ENCODE measurements at regions not wholly inside any gene's neighbourhood (a gene's known extent, or its start where the extent isn't known, plus 50 kb on each side); places are given as distances from the start of the nearest gene placed in this dataset.

GRCh38 chr10:63064706-63065105 lies 68.4 kb upstream of the NRBF2 start:
- Histone ChIP-seq H3K27me3 (ENCODE audit: control insufficient read depth, insufficient read depth, low read length) (no peaks in the 10 kb centered on the region), H3K4me3 (ENCODE audit: low read depth, low read length) (no peak overlapping the region), H3K36me3 (ENCODE audit: control insufficient read depth, insufficient read depth, low read length) (no peaks in the 10 kb centered on the region)
- TF ChIP-seq CTCF (IDR thresholded peaks at IDR 0.05; ENCODE audit: insufficient read depth, low read length, poor library complexity, severe bottlenecking) = no peak
- DNase-seq (ENCODE audit: low read depth) = no peak

GRCh38 chr10:63058236-63058635 lies 74.9 kb upstream of the NRBF2 start:
- Histone ChIP-seq H3K27me3 (ENCODE audit: control insufficient read depth, insufficient read depth, low read length) (no peaks in the 10 kb centered on the region), H3K36me3 (ENCODE audit: control insufficient read depth, insufficient read depth, low read length) (no peaks in the 10 kb centered on the region), H3K4me3 (ENCODE audit: low read depth, low read length) (no peak overlapping the region)
- no peak for DNase-seq (ENCODE audit: low read depth)
- TF ChIP-seq CTCF (IDR thresholded peaks at IDR 0.05; ENCODE audit: insufficient read depth, low read length, poor library complexity, severe bottlenecking) = no peak

- no peak for DNase-seq (ENCODE audit: low read depth)
- no peak overlapping the region for H3K4me3 ChIP-seq (ENCODE audit: low read depth, low read length)
- H3K36me3 ChIP-seq (ENCODE audit: control insufficient read depth, insufficient read depth, low read length) = no peaks in the 10 kb centered on the region
- no peak for TF ChIP-seq CTCF (IDR thresholded peaks at IDR 0.05; ENCODE audit: insufficient read depth, low read length, poor library complexity, severe bottlenecking)
- H3K27me3 ChIP-seq (ENCODE audit: control insufficient read depth, insufficient read depth, low read length) = no peaks in the 10 kb centered on the region
Measured at GRCh38 chr10:63057509-63057908, 75.6 kb upstream of the NRBF2 start.

GRCh38 chr10:63055705-63056104 lies 77.4 kb upstream of the NRBF2 start:
- no peaks in the 10 kb centered on the region for H3K36me3 ChIP-seq (ENCODE audit: control insufficient read depth, insufficient read depth, low read length)
- no peaks in the 10 kb centered on the region for H3K27me3 ChIP-seq (ENCODE audit: control insufficient read depth, insufficient read depth, low read length)
- no peak for DNase-seq (ENCODE audit: low read depth)
- no peak overlapping the region for H3K4me3 ChIP-seq (ENCODE audit: low read depth, low read length)
- TF ChIP-seq CTCF (IDR thresholded peaks at IDR 0.05; ENCODE audit: insufficient read depth, low read length, poor library complexity, severe bottlenecking) = no peak

GRCh38 chr10:63054889-63055611 lies 78.1 kb upstream of the NRBF2 start:
- no peak for DNase-seq (ENCODE audit: low read depth)
- no peaks in the 10 kb centered on the region for H3K36me3 ChIP-seq (ENCODE audit: control insufficient read depth, insufficient read depth, low read length)
- H3K4me3 ChIP-seq (ENCODE audit: low read depth, low read length) = no peak overlapping the region
- no peak for TF ChIP-seq CTCF (IDR thresholded peaks at IDR 0.05; ENCODE audit: insufficient read depth, low read length, poor library complexity, severe bottlenecking)
- no peaks in the 10 kb centered on the region for H3K27me3 ChIP-seq (ENCODE audit: control insufficient read depth, insufficient read depth, low read length)

GRCh38 chr10:63052083-63052482 lies 81.0 kb upstream of the NRBF2 start:
- DNase-seq (ENCODE audit: low read depth) = no peak
- Histone ChIP-seq H3K36me3 (ENCODE audit: control insufficient read depth, insufficient read depth, low read length) (no peaks in the 10 kb centered on the region), H3K27me3 (ENCODE audit: control insufficient read depth, insufficient read depth, low read length) (no peaks in the 10 kb centered on the region), H3K4me3 (ENCODE audit: low read depth, low read length) (no peak overlapping the region)
- no peak for TF ChIP-seq CTCF (IDR thresholded peaks at IDR 0.05; ENCODE audit: insufficient read depth, low read length, poor library complexity, severe bottlenecking)
